Sigmoid colon (tissue), 6 donors: ENCODE measurements at regions not wholly inside any gene's neighbourhood (a gene's known extent, or its start where the extent isn't known, plus 50 kb on each side); places are given as distances from the start of the nearest gene placed in this dataset.

Source experiments
- DNase-seq: peaks from one replicate; pipeline ENCODE4 v3.0.0-alpha.2; 2019
- H3K27ac ChIP-seq, 4 donors: fragments of 200-600 bp; sonication (generic); one replicate each; pipeline ENCODE4 v1.5.1; 2016 to 2019; ENCODE audit warnings: mild to moderate bottlenecking in 1 of 4
- H3K27me3 ChIP-seq, 3 donors: fragments of 200-600 bp; sonication (generic); one replicate each; pipeline ENCODE4 v1.5.1; 2019; ENCODE audit warnings: mild to moderate bottlenecking in 1 of 3
- H3K36me3 ChIP-seq, 4 donors: fragments of 200-600 bp; sonication (generic); one replicate each; pipeline ENCODE4 v1.5.1; 2016 to 2019
- H3K4me1 ChIP-seq, 4 donors: fragments of 200-600 bp; sonication (generic); one replicate each; pipeline ENCODE4 v1.5.1; 2017 to 2019
- H3K4me3 ChIP-seq, 4 donors: fragments of 200-600 bp; sonication (generic); one replicate each; pipeline ENCODE4 v1.5.1; 2017 to 2019; ENCODE audit warnings: mild to moderate bottlenecking in 2 of 4, moderate library complexity in 1 of 4
- H3K9me3 ChIP-seq, 4 donors: fragments of 200-600 bp in 3 of 4; sonication (generic) in 3 of 4; one replicate each; pipeline versions ENCODE4 v1.5.1 to v1.6.1; 2013 to 2019
- CTCF ChIP-seq, 4 experiments: fragments of 450-650 bp in 3 of 4; fragments of 200-600 bp in 1 of 4; IDR thresholded peaks; one replicate each; pipeline ENCODE4 v1.5.1; 2016 to 2019; ENCODE audit warnings: antibody characterized with exemption in 4 of 4, mild to moderate bottlenecking in 3 of 4, moderate library complexity in 2 of 4
- EP300 ChIP-seq, 4 donors: sonication (generic); formaldehyde crosslinking; IDR thresholded peaks; one replicate each; pipeline ENCODE4 v1.6.1; 2017; ENCODE audit warnings: antibody characterized with exemption in 4 of 4
- POLR2A ChIP-seq, 2 donors: fragments of 450-650 bp; IDR thresholded peaks; one replicate each; pipeline ENCODE4 v1.6.1; 2016; ENCODE audit warnings: antibody characterized with exemption in 2 of 2, mild to moderate bottlenecking in 2 of 2, moderate library complexity in 2 of 2
- POLR2AphosphoS5 ChIP-seq, 4 donors: sonication (generic); formaldehyde crosslinking; IDR thresholded peaks; one replicate each; pipeline ENCODE4 v1.6.1; 2017; ENCODE audit warnings: antibody characterized with exemption in 4 of 4
- WGBS, 2 donors: extraction: QIAGEN DNeasy Blood & Tissue Kit; methylation state at CpG; one replicate each; pipeline ENCODE4 v1.1.7; 2013; 5-methylcytosine and 5-hydroxymethylcytosine counted together
- intact Hi-C: fragments of 100-400 bp; cut with DNase I; formaldehyde crosslinking; loops from one replicate; pipeline ENCODE4 v1.15.1; 2023
- donor health status: healthy with polysubstance abuse.
- donor health status: healthy.

GRCh38 chr21:26719750-26720149 is 125.5 kb downstream of the ADAMTS1 start:
- 81 to 82% methylated on average over 9 of the region's 9 CpGs for WGBS, 2 donors
- no peaks in the 10 kb centered on the region for H3K27me3 ChIP-seq
- TF ChIP-seq POLR2AphosphoS5 (IDR thresholded peaks at IDR 0.05) = no peak
- TF ChIP-seq EP300 (IDR thresholded peaks at IDR 0.05) = no peak
- TF ChIP-seq CTCF (IDR thresholded peaks at IDR 0.05) = no peak
- no peak for TF ChIP-seq POLR2A (IDR thresholded peaks at IDR 0.05)
- no peak overlapping the region for H3K4me3 ChIP-seq
- intact Hi-C loops = loop anchor here (10.0 kb wide), 1 partner anchor 1115 kb away; the partner anchor contains the start of gene MRPL39
- H3K4me1 ChIP-seq = no peaks in the 10 kb centered on the region
- no peak overlapping the region for H3K27ac ChIP-seq
- no peaks in the 10 kb centered on the region for H3K36me3 ChIP-seq
- DNase-seq = no peak
- no peaks in the 10 kb centered on the region for H3K9me3 ChIP-seq

- H3K36me3 ChIP-seq = no peaks in the 10 kb centered on the region
- no peak for DNase-seq
- H3K27me3 ChIP-seq = no peaks in the 10 kb centered on the region
- intact Hi-C loops = loop anchor here (2.0 to 10.0 kb wide), 2 partner anchors 834 to 1112 kb away; partner anchors contain the start of gene MRPL39
- no peak overlapping the region for H3K27ac ChIP-seq
- TF ChIP-seq POLR2A (IDR thresholded peaks at IDR 0.05) (no peak), POLR2AphosphoS5 (IDR thresholded peaks at IDR 0.05) (no peak), EP300 (IDR thresholded peaks at IDR 0.05) (no peak), CTCF (IDR thresholded peaks at IDR 0.05) (peak in 2 of 4 experiments; percentile 35 to 54)
- no peaks in the 10 kb centered on the region for H3K4me1 ChIP-seq
- H3K9me3 ChIP-seq = no peaks in the 10 kb centered on the region
- 11 to 34% methylated on average over 5 of the region's 5 CpGs for WGBS, 2 donors
- H3K4me3 ChIP-seq = no peak overlapping the region
These were observed 128.0 kb downstream of the ADAMTS1 start for GRCh38 chr21:26717146-26717739.

- Histone ChIP-seq H3K9me3 (no peaks in the 10 kb centered on the region), H3K27ac (no peak overlapping the region), H3K27me3 (no peaks in the 10 kb centered on the region), H3K4me1 (no peaks in the 10 kb centered on the region), H3K4me3 (no peak overlapping the region), H3K36me3 (no peaks in the 10 kb centered on the region)
- intact Hi-C loops = loop anchor here (2.0 to 10.0 kb wide), 2 partner anchors 833 to 1111 kb away; partner anchors contain the start of gene MRPL39
- no peak for DNase-seq
- WGBS, 2 donors = 10 to 29% methylated on average over 7 of the region's 7 CpGs
- TF ChIP-seq CTCF (IDR thresholded peaks at IDR 0.05) (peak in 3 of 4 experiments; percentile 32 to 70 (median 52)), EP300 (IDR thresholded peaks at IDR 0.05) (no peak)
These were observed 129.2 kb downstream of the ADAMTS1 start for GRCh38 chr21:26715878-26716506.

- Histone ChIP-seq H3K27ac (no peak overlapping the region), H3K36me3 (no peaks in the 10 kb centered on the region), H3K4me1 (no peaks in the 10 kb centered on the region), H3K4me3 (no peak overlapping the region), H3K27me3 (no peaks in the 10 kb centered on the region), H3K9me3 (no peaks in the 10 kb centered on the region)
- intact Hi-C loops = loop anchor here (10.0 kb wide), 1 partner anchor 1110 kb away; the partner anchor contains the start of gene MRPL39
- TF ChIP-seq CTCF (IDR thresholded peaks at IDR 0.05) = no peak
- no peak for TF ChIP-seq EP300 (IDR thresholded peaks at IDR 0.05)
- no peak for TF ChIP-seq POLR2AphosphoS5 (IDR thresholded peaks at IDR 0.05)
- no peak for TF ChIP-seq POLR2A (IDR thresholded peaks at IDR 0.05)
- DNase-seq = no peak
- WGBS, 2 donors = 87 to 90% methylated on average over 4 of the region's 4 CpGs
These were observed 130.1 kb downstream of the ADAMTS1 start for GRCh38 chr21:26715116-26715515.
